ENCODE measurements at regions not wholly inside any gene's neighbourhood (a gene's known extent, or its start where the extent isn't known, plus 50 kb on each side); places are given as distances from the start of the nearest gene placed in this dataset.

GRCh38 chr3:190912736-190913135 lies 50.2 kb upstream of the GMNC start:
- no peak for TF ChIP-seq CTCF (IDR thresholded peaks at IDR 0.05)
- no peak for TF ChIP-seq POLR2A (IDR thresholded peaks at IDR 0.05)
- WGBS, 2 donors: 52 to 55% methylated on average over 5 of the region's 5 CpGs
- H3K27ac ChIP-seq: no peak overlapping the region

More at GRCh38 chr3:190912736-190913135, 50.2 kb upstream of the GMNC start:
- H3K36me3 ChIP-seq: no peaks in the 10 kb centered on the region
- no peak for DNase-seq
- no peaks in the 10 kb centered on the region for H3K4me1 ChIP-seq
- no peaks in the 10 kb centered on the region for H3K27me3 ChIP-seq
- intact Hi-C loops (cut with DNase I): no loop called here
- no peak overlapping the region for H3K4me3 ChIP-seq
- no peaks in the 10 kb centered on the region for H3K9me3 ChIP-seq
